ENCODE measurements at regions not wholly inside any gene's neighbourhood (a gene's known extent, or its start where the extent isn't known, plus 50 kb on each side); places are given as distances from the start of the nearest gene placed in this dataset.

- TF ChIP-seq CTCF (IDR thresholded peaks at IDR 0.05; ENCODE audit: low read depth, low read length, missing control alignments): no peak
- DNase-seq (ENCODE audit: extremely low read depth, low read depth): no peak
Measured at GRCh38 chr1:113185463-113186104, 112.6 kb downstream of the LRIG2 start.

GRCh38 chr1:113190078-113190477, 117.1 kb downstream of the LRIG2 start:
- H3K4me3 ChIP-seq (replicated peaks; ENCODE audit: low read depth, low read length): no peak overlapping the region
- no peak for TF ChIP-seq CTCF (IDR thresholded peaks at IDR 0.05; ENCODE audit: low read depth, low read length, missing control alignments)
- no peak for DNase-seq (ENCODE audit: extremely low read depth, low read depth)

More at GRCh38 chr1:113185463-113186104, 112.6 kb downstream of the LRIG2 start:
- H3K4me3 ChIP-seq (replicated peaks; ENCODE audit: low read depth, low read length): no peak overlapping the region

DNA sequence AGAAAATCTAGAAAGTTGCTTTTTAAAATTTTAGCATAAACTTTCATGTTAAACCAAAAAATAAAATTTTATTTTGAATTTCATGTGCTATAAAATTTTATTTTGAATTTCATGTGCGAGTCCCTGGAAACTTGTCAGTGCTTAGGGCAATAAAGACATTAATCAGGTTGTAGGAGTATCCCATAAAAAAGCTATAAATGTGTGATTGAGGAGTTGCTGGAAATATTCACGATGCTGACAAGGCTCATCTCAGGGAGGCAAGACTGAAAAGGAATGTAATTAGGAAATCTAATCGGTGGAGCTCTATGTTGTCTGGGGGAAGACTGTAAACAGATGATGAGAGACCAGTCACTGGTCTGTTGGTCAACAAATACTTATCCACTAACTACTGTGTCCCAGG, 117.9 kb downstream of the LRIG2 start:
- no peak for TF ChIP-seq CTCF (IDR thresholded peaks at IDR 0.05; ENCODE audit: low read depth, low read length, missing control alignments)
- no peak overlapping the region for H3K4me3 ChIP-seq (replicated peaks; ENCODE audit: low read depth, low read length)
- DNase-seq (ENCODE audit: extremely low read depth, low read depth): no peak

DNA sequence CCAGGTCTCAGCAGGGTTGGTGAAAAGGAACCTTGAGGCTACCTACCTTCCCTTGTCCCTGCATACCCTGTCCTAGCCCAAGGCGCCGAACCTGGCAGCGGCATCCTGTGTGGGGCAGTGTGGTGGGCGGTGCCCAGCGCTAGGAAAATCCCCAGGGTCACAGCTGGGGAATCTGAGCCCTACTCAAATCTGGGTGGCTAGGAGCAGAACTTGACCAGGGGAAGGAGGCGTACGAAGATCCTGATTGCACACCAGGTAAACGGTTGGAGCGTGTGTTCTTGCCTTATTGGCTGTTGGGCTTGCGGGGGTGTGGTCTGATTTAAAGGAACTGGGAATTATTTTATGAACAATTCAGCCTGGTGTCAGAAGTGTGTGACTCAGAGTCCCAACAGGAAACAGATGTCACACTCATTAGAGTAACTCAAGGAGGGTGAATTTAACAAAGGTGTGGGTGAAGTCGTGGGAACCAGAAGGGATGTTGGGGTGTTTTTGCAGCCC, 118.6 kb downstream of the LRIG2 start:
- peak; percentile 4 for DNase-seq (ENCODE audit: extremely low read depth, low read depth)
- H3K4me3 ChIP-seq (replicated peaks; ENCODE audit: low read depth, low read length): no peak overlapping the region

DNA sequence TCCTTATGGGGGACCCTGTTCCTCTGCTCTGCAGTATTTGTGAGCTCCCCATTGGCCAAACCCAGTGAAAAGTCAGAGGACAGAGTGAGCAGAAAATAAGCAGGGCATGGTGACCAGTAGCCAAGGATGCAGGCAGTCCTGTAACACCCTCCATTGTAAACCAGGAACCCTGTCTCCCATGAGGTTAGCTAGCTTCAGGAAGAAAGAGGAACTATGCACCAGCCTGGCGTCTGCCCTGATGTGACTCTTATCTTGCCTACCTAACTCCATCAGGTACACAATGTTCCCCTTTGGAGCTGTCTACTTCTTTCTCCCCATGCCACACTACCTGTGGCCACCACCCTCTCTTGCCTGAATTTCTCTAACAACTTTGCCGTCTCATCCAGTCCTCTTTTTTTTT, 119.2 kb downstream of the LRIG2 start:
- no peak for DNase-seq (ENCODE audit: extremely low read depth, low read depth)
- no peak overlapping the region for H3K4me3 ChIP-seq (replicated peaks; ENCODE audit: low read depth, low read length)

More for the DNA sequence above, 118.6 kb downstream of the LRIG2 start:
- TF ChIP-seq CTCF (IDR thresholded peaks at IDR 0.05; ENCODE audit: low read depth, low read length, missing control alignments): no peak

GRCh38 chr1:113192980-113193379, 120.0 kb downstream of the LRIG2 start:
- no peak for TF ChIP-seq CTCF (IDR thresholded peaks at IDR 0.05; ENCODE audit: low read depth, low read length, missing control alignments)
- no peak for DNase-seq (ENCODE audit: extremely low read depth, low read depth)
- no peak overlapping the region for H3K4me3 ChIP-seq (replicated peaks; ENCODE audit: low read depth, low read length)

More for the DNA sequence above, 119.2 kb downstream of the LRIG2 start:
- no peak for TF ChIP-seq CTCF (IDR thresholded peaks at IDR 0.05; ENCODE audit: low read depth, low read length, missing control alignments)

All from HFF-Myc (cell line).